Vagina (tissue), 2 donors: ENCODE measurements at regions not wholly inside any gene's neighbourhood (a gene's known extent, or its start where the extent isn't known, plus 50 kb on each side); places are given as distances from the start of the nearest gene placed in this dataset.

ENCODE experiments used
- CTCF ChIP-seq, 3 experiments: fragments of 450-650 bp in 2 of 3; fragments of 200-600 bp in 1 of 3; sonication (generic) in 1 of 3; IDR thresholded peaks; one replicate each; pipeline ENCODE4 v1.5.1; 2017 to 2019; ENCODE audit warnings: antibody characterized with exemption in 3 of 3, mild to moderate bottlenecking in 2 of 3, moderate library complexity in 2 of 3
- POLR2A ChIP-seq, 2 donors: fragments of 450-650 bp; IDR thresholded peaks; one replicate each; pipeline ENCODE4 v1.6.1; 2017; ENCODE audit warnings: antibody characterized with exemption in 2 of 2, mild to moderate bottlenecking in 2 of 2, moderate library complexity in 2 of 2
- POLR2AphosphoS5 ChIP-seq, 2 donors: sonication (generic); formaldehyde crosslinking; IDR thresholded peaks; one replicate each; pipeline ENCODE4 v1.9.0; 2017; ENCODE audit warnings: antibody characterized with exemption in 2 of 2, mild to moderate bottlenecking in 2 of 2, low read depth in 1 of 2; ENCODE audit not compliant: insufficient read depth in 1 of 2

GRCh38 chr6:151721671-151722070 is 85.8 kb upstream of the ESR1 start:
- TF ChIP-seq POLR2AphosphoS5 (IDR thresholded peaks at IDR 0.05; ENCODE audit: insufficient read depth in 1 of 2, low read depth in 1 of 2) (no peak), POLR2A (IDR thresholded peaks at IDR 0.05) (no peak), CTCF (IDR thresholded peaks at IDR 0.05) (no peak)
